ENCODE measurements at regions not wholly inside any gene's neighbourhood (a gene's known extent, or its start where the extent isn't known, plus 50 kb on each side); places are given as distances from the start of the nearest gene placed in this dataset.
"Not testable (repeated sequence)": the region's sequence is repeated elsewhere in the genome, so short reads cannot be mapped to it uniquely, and the experiment has no call there.

GRCh38 chr11:97010997-97011396 is 621.2 kb downstream of the JRKL start:
- DNase-seq (ENCODE audit: low spot score): not testable (repeated sequence)

- DNase-seq (ENCODE audit: low spot score): no peak
Measured at GRCh38 chr11:97015327-97015726, 625.5 kb downstream of the JRKL start.

GRCh38 chr11:97019305-97019704 is 629.5 kb downstream of the JRKL start:
- DNase-seq (ENCODE audit: low spot score): no peak

GRCh38 chr11:97019754-97020153 is 629.9 kb downstream of the JRKL start:
- no peak for DNase-seq (ENCODE audit: low spot score)

- no peak for DNase-seq (ENCODE audit: low spot score)
Measured at GRCh38 chr11:97022955-97023354, 633.1 kb downstream of the JRKL start.

- DNase-seq (ENCODE audit: low spot score): no peak
Measured at GRCh38 chr11:97028836-97029406, 639.1 kb downstream of the JRKL start.

- no peak for DNase-seq (ENCODE audit: low spot score)
Measured at GRCh38 chr11:97033178-97033577, 643.4 kb downstream of the JRKL start.

GRCh38 chr11:97048481-97048880 is 658.7 kb downstream of the JRKL start:
- no peak for DNase-seq (ENCODE audit: low spot score)

- DNase-seq (ENCODE audit: low spot score): no peak
Measured at GRCh38 chr11:97060184-97060583, 670.4 kb downstream of the JRKL start.

GRCh38 chr11:97069160-97069559 is 679.3 kb downstream of the JRKL start:
- DNase-seq (ENCODE audit: low spot score): no peak

- no peak for DNase-seq (ENCODE audit: low spot score)
Measured at GRCh38 chr11:97072420-97072819, 682.6 kb downstream of the JRKL start.

- not testable (repeated sequence) for DNase-seq (ENCODE audit: low spot score)
Measured at GRCh38 chr11:97076666-97077065, 686.9 kb downstream of the JRKL start.

- no peak for DNase-seq (ENCODE audit: low spot score)
Measured at GRCh38 chr11:97078443-97078842, 688.6 kb downstream of the JRKL start.

GRCh38 chr11:97079244-97079643 is 689.4 kb downstream of the JRKL start:
- DNase-seq (ENCODE audit: low spot score): no peak

GRCh38 chr11:97087419-97087818 is 697.6 kb downstream of the JRKL start:
- no peak for DNase-seq (ENCODE audit: low spot score)

- DNase-seq (ENCODE audit: low spot score): no peak
Measured at GRCh38 chr11:97092823-97093222, 703.0 kb downstream of the JRKL start.

GRCh38 chr11:97102180-97102579 is 712.4 kb downstream of the JRKL start:
- not testable (repeated sequence) for DNase-seq (ENCODE audit: low spot score)

GRCh38 chr11:97107604-97108003 is 717.8 kb downstream of the JRKL start:
- no peak for DNase-seq (ENCODE audit: low spot score)

- no peak for DNase-seq (ENCODE audit: low spot score)
Measured at GRCh38 chr11:97109078-97109477, 719.3 kb downstream of the JRKL start.

- no peak for DNase-seq (ENCODE audit: low spot score)
Measured at GRCh38 chr11:97110376-97110775, 720.6 kb downstream of the JRKL start.

GRCh38 chr11:97111559-97111958 is 721.7 kb downstream of the JRKL start:
- DNase-seq (ENCODE audit: low spot score): no peak

- DNase-seq (ENCODE audit: low spot score): no peak
Measured at GRCh38 chr11:97118614-97119200, 728.9 kb downstream of the JRKL start.

GRCh38 chr11:97123237-97123636 is 733.4 kb downstream of the JRKL start:
- no peak for DNase-seq (ENCODE audit: low spot score)

GRCh38 chr11:97136067-97136466 is 746.3 kb downstream of the JRKL start:
- no peak for DNase-seq (ENCODE audit: low spot score)

All from AG08395 (cell line).